IMR-90 (cell line): ENCODE measurements at regions not wholly inside any gene's neighbourhood (a gene's known extent, or its start where the extent isn't known, plus 50 kb on each side); places are given as distances from the start of the nearest gene placed in this dataset.

Experiments
- ATAC-seq: fragments of 200-7000 bp; cut with Tn5 transposase; 2 replicates; pipeline ENCODE4 v1.9.1; 2020; ENCODE audit warnings: low read depth, mild to moderate bottlenecking, moderate library complexity
- BruUV-seq: library from RNA; stranded (reverse); fragments of 400-500 nt; replicated peaks from 2 replicates; lab custom pipeline; 2021; lab: Mats Ljungman, UMichigan
- CTCF ChIA-PET: fragments of 300-600 bp; formaldehyde crosslinking; extraction: SDS; loops from one replicate; lab custom pipeline; 2021; ENCODE audit warnings: antibody characterized with exemption; lab: Yijun Ruan, JAX
- POLR2A ChIA-PET: fragments of 300-600 bp; sonication (Branson Sonifier 250); formaldehyde crosslinking; loops from one replicate; lab custom pipeline; 2022; ENCODE audit warnings: antibody characterized with exemption; ENCODE audit not compliant: unreplicated experiment; lab: Charles Lee
- DNase-seq: peaks from one replicate; pipeline ENCODE4 v3.0.0; 2013
- H2AFZ ChIP-seq: replicated peaks from 2 replicates; pipeline ENCODE3; 2013; ENCODE audit warnings: low read length, mild to moderate bottlenecking; ENCODE audit not compliant: poor library complexity
- H2AK5ac ChIP-seq: 2 replicates; pipeline ENCODE4 v1.6.1; 2013; ENCODE audit warnings: low read depth, low read length, inconsistent platforms
- H2AK9ac ChIP-seq: replicated peaks from 2 replicates; pipeline ENCODE3; 2013; ENCODE audit warnings: mild to moderate bottlenecking, low read depth, low read length, moderate library complexity; ENCODE audit not compliant: poor library complexity
- H2BK120ac ChIP-seq: 2 replicates; pipeline ENCODE4 v1.6.1; 2013; ENCODE audit warnings: low read depth, low read length, inconsistent platforms
- H2BK15ac ChIP-seq: 3 replicates; pipeline ENCODE4 v1.6.1; 2013; ENCODE audit warnings: low read depth, low read length, inconsistent platforms
- H2BK20ac ChIP-seq: 2 replicates; pipeline ENCODE4 v1.6.1; 2013; ENCODE audit warnings: low read depth, mild to moderate bottlenecking, inconsistent platforms, low read length, moderate library complexity
- H2BK5ac ChIP-seq: 2 replicates; pipeline ENCODE4 v1.6.1; 2013; ENCODE audit warnings: mild to moderate bottlenecking, low read depth, low read length, inconsistent platforms; ENCODE audit not compliant: poor library complexity, severe bottlenecking
- H3K14ac ChIP-seq: replicated peaks from 2 replicates; pipeline ENCODE4 v1.6.1; 2013; ENCODE audit warnings: low read depth, low read length, inconsistent platforms
- H3K18ac ChIP-seq: 2 replicates; pipeline ENCODE4 v1.6.1; 2013; ENCODE audit warnings: low read depth, low read length, control low read depth
- H3K23ac ChIP-seq: 2 replicates; pipeline ENCODE4 v1.6.1; 2013; ENCODE audit warnings: low read depth, low read length, inconsistent platforms
- H3K27ac ChIP-seq: 2 replicates; pipeline ENCODE4 v1.5.1; 2013; ENCODE audit warnings: mild to moderate bottlenecking, control low read depth, low read length; ENCODE audit not compliant: insufficient read depth
- H3K27me3 ChIP-seq: 2 replicates; pipeline ENCODE4 v1.6.1; 2013; ENCODE audit warnings: low read length; ENCODE audit not compliant: control insufficient read depth, insufficient read depth
- H3K36me3 ChIP-seq: 2 replicates; pipeline ENCODE4 v1.6.1; 2013; ENCODE audit warnings: low read length, mixed read lengths; ENCODE audit not compliant: control insufficient read depth, insufficient read depth
- H3K4ac ChIP-seq: 2 replicates; pipeline ENCODE4 v1.6.1; 2013; ENCODE audit warnings: low read depth, low read length, inconsistent platforms
- H3K4me1 ChIP-seq: 2 replicates; pipeline ENCODE4 v1.6.1; 2013; ENCODE audit warnings: low read length, mixed read lengths; ENCODE audit not compliant: control insufficient read depth, insufficient read depth
- H3K4me2 ChIP-seq: 2 replicates; pipeline ENCODE4 v1.6.1; 2013; ENCODE audit warnings: low read depth, mild to moderate bottlenecking, control low read depth, low read length, moderate library complexity
- H3K4me3 ChIP-seq: 2 replicates; pipeline ENCODE4 v1.5.1; 2013; ENCODE audit warnings: low read depth, mild to moderate bottlenecking, control low read depth, low read length, moderate library complexity; ENCODE audit not compliant: insufficient read depth
- H3K56ac ChIP-seq: 2 replicates; pipeline ENCODE4 v1.6.1; 2013; ENCODE audit warnings: low read length, inconsistent platforms; ENCODE audit not compliant: insufficient read depth; ENCODE audit errors: extremely low read depth
- H3K79me1 ChIP-seq, 2 experiments: 2 replicates each; pipeline ENCODE4 v1.6.1; 2013; ENCODE audit warnings: low read length in 2 of 2, inconsistent platforms in 1 of 2, low read depth in 1 of 2
- H3K9ac ChIP-seq: 2 replicates; pipeline ENCODE4 v1.6.1; 2013; ENCODE audit warnings: low read depth, low read length, control low read depth
- H3K9me1 ChIP-seq: 2 replicates; pipeline ENCODE4 v1.6.1; 2013; ENCODE audit warnings: low read length, inconsistent platforms; ENCODE audit not compliant: insufficient read depth
- H3K9me3 ChIP-seq: 2 replicates; pipeline ENCODE4 v1.6.1; 2013; ENCODE audit warnings: low read length; ENCODE audit not compliant: control insufficient read depth, insufficient read depth
- H4K20me1 ChIP-seq: 2 replicates; pipeline ENCODE4 v1.6.1; 2013; ENCODE audit warnings: low read length, inconsistent platforms; ENCODE audit not compliant: insufficient read depth
- H4K5ac ChIP-seq: 2 replicates; pipeline ENCODE4 v1.6.1; 2013; ENCODE audit warnings: mild to moderate bottlenecking, low read depth, low read length, control low read depth
- H4K8ac ChIP-seq, 2 experiments: 2 replicates each; pipeline ENCODE4 v1.6.1; 2013; ENCODE audit warnings: low read depth in 2 of 2, low read length in 2 of 2, control low read depth in 1 of 2, inconsistent platforms in 1 of 2
- H4K91ac ChIP-seq: 2 replicates; pipeline ENCODE4 v1.6.1; 2013; ENCODE audit warnings: low read depth, low read length, inconsistent platforms; ENCODE audit not compliant: insufficient read depth
- BHLHE40 ChIP-seq: fragments of 150-350 bp; IDR thresholded peaks from 2 replicates; pipeline ENCODE4 v1.6.1; 2016; ENCODE audit warnings: mild to moderate bottlenecking, low read depth, low read length
- CEBPB ChIP-seq: IDR thresholded peaks from 2 replicates; pipeline ENCODE4 v1.6.1; 2012; ENCODE audit warnings: low read depth, low read length, improper control_type of control experiment
- CHD1 ChIP-seq: IDR thresholded peaks from 2 replicates; pipeline ENCODE4 v1.6.1; 2012; ENCODE audit warnings: low read depth, low read length, improper control_type of control experiment
- FOS ChIP-seq: fragments of 150-350 bp; IDR thresholded peaks from 2 replicates; pipeline ENCODE4 v1.6.1; 2016; ENCODE audit warnings: low read depth, low read length
- MXI1 ChIP-seq: IDR thresholded peaks from 2 replicates; pipeline ENCODE4 v1.6.1; 2012; ENCODE audit warnings: low read depth, mild to moderate bottlenecking, low read length, moderate library complexity, borderline replicate concordance
- NFE2L2 ChIP-seq: fragments of 150-350 bp; IDR thresholded peaks from 2 replicates; pipeline ENCODE4 v1.6.1; 2016; ENCODE audit warnings: low read depth, mild to moderate bottlenecking, low read length
- POLR2A ChIP-seq: IDR thresholded peaks from 2 replicates; pipeline ENCODE4 v1.6.1; 2012; ENCODE audit warnings: mild to moderate bottlenecking, low read depth, low read length
- RAD21 ChIP-seq: IDR thresholded peaks from 2 replicates; pipeline ENCODE4 v1.6.1; 2012; ENCODE audit warnings: low read length, improper control_type of control experiment
- RCOR1 ChIP-seq: IDR thresholded peaks from 2 replicates; pipeline ENCODE4 v1.6.1; 2012; ENCODE audit warnings: mild to moderate bottlenecking, low read length, improper control_type of control experiment; ENCODE audit not compliant: insufficient replicate concordance
- RFX5 ChIP-seq: IDR thresholded peaks from 2 replicates; pipeline ENCODE4 v1.8.0; 2012; ENCODE audit warnings: low read depth, mild to moderate bottlenecking, low read length, moderate library complexity
- SMC3 ChIP-seq: fragments of 150-350 bp; IDR thresholded peaks from 2 replicates; pipeline ENCODE4 v1.6.1; 2016; ENCODE audit warnings: low read depth, mild to moderate bottlenecking, antibody characterized with exemption, low read length, moderate library complexity
- whole genome bisulfite sequencing, 2 experiments: methylation state at CpG; one replicate each; pipeline versions ENCODE4 v1.1.5 to v1.1.7; 2013; ENCODE audit warnings: missing lambda C conversion rate in 2 of 2; ENCODE audit not compliant: insufficient read length in 1 of 2; ENCODE audit errors: extremely low coverage in 2 of 2; 5-methylcytosine and 5-hydroxymethylcytosine counted together
- dilution Hi-C: fragments of 300-500 bp; cut with HindIII; formaldehyde crosslinking; loops from one replicate; pipeline ENCODE4 v1.14.3; 2018; ENCODE audit warnings: low sequenced_read_pairs; ENCODE audit not compliant: unreplicated experiment
- in situ Hi-C: fragments of 300-500 bp; cut with MboI; formaldehyde crosslinking; loops from 3 replicates; pipeline ENCODE4 v1.14.3; 2019; ENCODE audit warnings: low sequenced_read_pairs, inconsistent platforms, mixed read lengths
- intact Hi-C: fragments of 100-400 bp; cut with micrococcal nuclease; formaldehyde crosslinking; loops from 2 replicates; pipeline ENCODE4 v1.10.0; 2022
- TF ChIP-seq, protein P1 (sequence below): conservative IDR thresholded peaks from 2 replicates; pipeline ENCODE4 v1.5.1; 2012; ENCODE audit warnings: mild to moderate bottlenecking, low read depth, low read length, improper control_type of control experiment
- TF ChIP-seq, protein P2 (sequence below): fragments of 150-350 bp; IDR thresholded peaks from 2 replicates; pipeline ENCODE4 v1.6.1; 2016; ENCODE audit warnings: low read depth, mild to moderate bottlenecking, low read length, moderate library complexity, borderline replicate concordance
- TF ChIP-seq, protein P3 (sequence below): fragments of 150-350 bp; IDR thresholded peaks from 2 replicates; pipeline ENCODE4 v1.6.1; 2017; ENCODE audit warnings: mild to moderate bottlenecking, antibody characterized with exemption, low read length, low read depth

DNA sequence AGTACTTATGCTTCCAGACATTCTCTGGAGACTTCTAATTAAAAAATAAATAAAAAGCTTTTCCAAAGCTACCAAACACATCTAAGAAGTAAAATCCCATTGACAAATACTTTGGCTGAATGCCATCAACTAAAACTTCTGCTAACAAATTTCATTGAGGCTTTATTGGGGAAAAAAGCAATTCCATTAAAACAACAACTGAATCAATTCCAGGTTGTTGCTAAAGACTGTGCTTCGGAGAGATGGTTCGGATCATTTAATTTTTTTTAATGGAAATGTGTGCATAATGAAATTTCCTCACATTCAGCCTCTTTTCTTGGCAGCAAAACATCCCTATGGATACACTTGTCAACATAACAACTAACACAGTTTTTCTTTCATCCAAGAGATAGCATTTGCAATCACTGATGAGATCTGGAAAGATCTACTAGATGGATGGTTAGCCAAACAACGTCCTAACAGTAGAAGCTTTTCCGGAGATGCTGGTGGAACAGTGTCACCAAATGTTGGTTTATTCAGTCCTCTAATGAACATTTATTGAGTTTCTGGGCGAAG, 446.1 kb upstream of the FAM98A start:
- no peak for ATAC-seq
- H2AK9ac ChIP-seq: no peak overlapping the region
- H4K91ac ChIP-seq: no peak overlapping the region
- H4K8ac ChIP-seq: no peak overlapping the region
- H3K23ac ChIP-seq: no peak overlapping the region
- dilution Hi-C loops (no loop called here), intact Hi-C loops (no loop called here), in situ Hi-C loops (no loop called here)
- no peak overlapping the region for H3K56ac ChIP-seq
- no peak overlapping the region for H2BK20ac ChIP-seq
- WGBS, 2 experiments: no CpG with 5 or more reads among the region's 5 CpGs
- no peak overlapping the region for H3K4me2 ChIP-seq
- POLR2A ChIA-PET: no interaction called here
- H3K9me3 ChIP-seq: peaks cover 5% of the 10 kb centered on the region; the same call in 1 of the 2 replicates
- no peak overlapping the region for H2BK5ac ChIP-seq
- H3K14ac ChIP-seq: no peak overlapping the region
- no peaks in the 10 kb centered on the region for H3K79me1 ChIP-seq
- DNase-seq: no peak
- H3K9ac ChIP-seq: no peak overlapping the region
- no peak overlapping the region for H4K5ac ChIP-seq
- H3K4me1 ChIP-seq: no peaks in the 10 kb centered on the region
- TF ChIP-seq FOS (no peak), BHLHE40 (no peak), RCOR1 (no peak), RAD21 (no peak), POLR2A (no peak), SMC3 (no peak), CEBPB (no peak), CHD1 (no peak), MXI1 (no peak), RFX5 (no peak), NFE2L2 (no peak)
- TF ChIP-seq, protein P1, sequence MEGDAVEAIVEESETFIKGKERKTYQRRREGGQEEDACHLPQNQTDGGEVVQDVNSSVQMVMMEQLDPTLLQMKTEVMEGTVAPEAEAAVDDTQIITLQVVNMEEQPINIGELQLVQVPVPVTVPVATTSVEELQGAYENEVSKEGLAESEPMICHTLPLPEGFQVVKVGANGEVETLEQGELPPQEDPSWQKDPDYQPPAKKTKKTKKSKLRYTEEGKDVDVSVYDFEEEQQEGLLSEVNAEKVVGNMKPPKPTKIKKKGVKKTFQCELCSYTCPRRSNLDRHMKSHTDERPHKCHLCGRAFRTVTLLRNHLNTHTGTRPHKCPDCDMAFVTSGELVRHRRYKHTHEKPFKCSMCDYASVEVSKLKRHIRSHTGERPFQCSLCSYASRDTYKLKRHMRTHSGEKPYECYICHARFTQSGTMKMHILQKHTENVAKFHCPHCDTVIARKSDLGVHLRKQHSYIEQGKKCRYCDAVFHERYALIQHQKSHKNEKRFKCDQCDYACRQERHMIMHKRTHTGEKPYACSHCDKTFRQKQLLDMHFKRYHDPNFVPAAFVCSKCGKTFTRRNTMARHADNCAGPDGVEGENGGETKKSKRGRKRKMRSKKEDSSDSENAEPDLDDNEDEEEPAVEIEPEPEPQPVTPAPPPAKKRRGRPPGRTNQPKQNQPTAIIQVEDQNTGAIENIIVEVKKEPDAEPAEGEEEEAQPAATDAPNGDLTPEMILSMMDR: no peak
- TF ChIP-seq, protein P2, sequence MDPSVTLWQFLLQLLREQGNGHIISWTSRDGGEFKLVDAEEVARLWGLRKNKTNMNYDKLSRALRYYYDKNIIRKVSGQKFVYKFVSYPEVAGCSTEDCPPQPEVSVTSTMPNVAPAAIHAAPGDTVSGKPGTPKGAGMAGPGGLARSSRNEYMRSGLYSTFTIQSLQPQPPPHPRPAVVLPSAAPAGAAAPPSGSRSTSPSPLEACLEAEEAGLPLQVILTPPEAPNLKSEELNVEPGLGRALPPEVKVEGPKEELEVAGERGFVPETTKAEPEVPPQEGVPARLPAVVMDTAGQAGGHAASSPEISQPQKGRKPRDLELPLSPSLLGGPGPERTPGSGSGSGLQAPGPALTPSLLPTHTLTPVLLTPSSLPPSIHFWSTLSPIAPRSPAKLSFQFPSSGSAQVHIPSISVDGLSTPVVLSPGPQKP: no peak
- TF ChIP-seq, protein P3, sequence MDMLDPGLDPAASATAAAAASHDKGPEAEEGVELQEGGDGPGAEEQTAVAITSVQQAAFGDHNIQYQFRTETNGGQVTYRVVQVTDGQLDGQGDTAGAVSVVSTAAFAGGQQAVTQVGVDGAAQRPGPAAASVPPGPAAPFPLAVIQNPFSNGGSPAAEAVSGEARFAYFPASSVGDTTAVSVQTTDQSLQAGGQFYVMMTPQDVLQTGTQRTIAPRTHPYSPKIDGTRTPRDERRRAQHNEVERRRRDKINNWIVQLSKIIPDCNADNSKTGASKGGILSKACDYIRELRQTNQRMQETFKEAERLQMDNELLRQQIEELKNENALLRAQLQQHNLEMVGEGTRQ: no peak
- H4K20me1 ChIP-seq: no peaks in the 10 kb centered on the region
- no peaks in the 10 kb centered on the region for H3K9me1 ChIP-seq
- H3K36me3 ChIP-seq: no peaks in the 10 kb centered on the region
- no peak overlapping the region for H2AK5ac ChIP-seq
- H3K4ac ChIP-seq: no peak overlapping the region
- no peak overlapping the region for H3K18ac ChIP-seq
- H3K27ac ChIP-seq: no peak overlapping the region
- no peak overlapping the region for H3K4me3 ChIP-seq
- no peaks in the 10 kb centered on the region for H3K27me3 ChIP-seq
- H2BK15ac ChIP-seq: no peak overlapping the region
- BruUV-seq: no TSS peak
- H2BK120ac ChIP-seq: no peak overlapping the region
- H2AFZ ChIP-seq: no peak overlapping the region
- CTCF ChIA-PET: no interaction called here
